HEK293 (cell line): ENCODE measurements at regions not wholly inside any gene's neighbourhood (a gene's known extent, or its start where the extent isn't known, plus 50 kb on each side); places are given as distances from the start of the nearest gene placed in this dataset.

Experiments used
- CTCF ChIA-PET: fragments of 350-600 bp; formaldehyde crosslinking; extraction: SDS; loops from one replicate; lab custom pipeline; 2021; ENCODE audit warnings: antibody characterized with exemption; lab: Yijun Ruan, JAX
- POLR2A ChIA-PET: fragments of 300-600 bp; formaldehyde crosslinking; extraction: SDS; loops from one replicate; lab custom pipeline; 2020; ENCODE audit warnings: antibody characterized with exemption, inconsistent platforms; lab: Yijun Ruan, JAX
- H3K27ac ChIP-seq: fragments of 200-500 bp; sonication (Bioruptor generic); 2 replicates; pipeline ENCODE4 v1.5.1; 2014; ENCODE audit warnings: low read depth, low read length, control low read depth, inconsistent platforms; ENCODE audit errors: extremely low read depth
- H3K36me3 ChIP-seq, 2 experiments: fragments of 200-500 bp in 1 of 2; sonication (Bioruptor generic) in 1 of 2; 1 replicate in 1 of 2; 2 replicates in 1 of 2; pipeline ENCODE4 v1.5.1; 2014 to 2017; ENCODE audit warnings: inconsistent platforms in 2 of 2, low read length in 2 of 2; ENCODE audit not compliant: control insufficient read depth in 2 of 2, insufficient read depth in 1 of 2
- H3K4me1 ChIP-seq: fragments of 200-500 bp; sonication (Bioruptor generic); 2 replicates; pipeline ENCODE4 v1.5.1; 2014; ENCODE audit warnings: mild to moderate bottlenecking, low read length, inconsistent platforms; ENCODE audit not compliant: control insufficient read depth, insufficient read depth
- H3K4me3 ChIP-seq: 2 replicates; pipeline ENCODE4 v1.5.1; 2011; ENCODE audit warnings: low read depth, mild to moderate bottlenecking, control low read depth, low read length, moderate library complexity
- H3K9me3 ChIP-seq: fragments of 200-500 bp; sonication (Bioruptor generic); 2 replicates; pipeline ENCODE4 v1.5.1; 2014; ENCODE audit warnings: low read depth, low read length, inconsistent platforms; ENCODE audit not compliant: control insufficient read depth, insufficient read depth
- GLIS2 ChIP-seq: fragments of 450-650 bp; formaldehyde crosslinking; IDR thresholded peaks from 2 replicates; pipeline ENCODE4 v1.5.1; 2016; ENCODE audit warnings: missing biosample characterization, missing genetic modification characterization
- KLF1 ChIP-seq: fragments of 450-650 bp; formaldehyde crosslinking; IDR thresholded peaks from 2 replicates; pipeline ENCODE4 v1.5.1; 2016; ENCODE audit warnings: missing biosample characterization, missing genetic modification characterization
- KLF10 ChIP-seq: fragments of 450-650 bp; IDR thresholded peaks from 2 replicates; pipeline ENCODE4 v1.5.1; 2018; ENCODE audit warnings: missing biosample characterization, mild to moderate bottlenecking, missing genetic modification characterization
- PRDM1 ChIP-seq: fragments of 450-650 bp; formaldehyde crosslinking; IDR thresholded peaks from 2 replicates; pipeline ENCODE4; 2016; ENCODE audit warnings: missing biosample characterization, missing genetic modification characterization
- SP2 ChIP-seq: fragments of 450-650 bp; formaldehyde crosslinking; IDR thresholded peaks from 2 replicates; pipeline ENCODE4 v1.5.1; 2016; ENCODE audit warnings: missing biosample characterization, missing genetic modification characterization
- ZBTB17 ChIP-seq: fragments of 450-650 bp; formaldehyde crosslinking; IDR thresholded peaks from 2 replicates; pipeline ENCODE4 v1.5.1; 2016; ENCODE audit warnings: missing biosample characterization, missing genetic modification characterization
- ZFP3 ChIP-seq: fragments of 450-650 bp; formaldehyde crosslinking; IDR thresholded peaks from 2 replicates; pipeline ENCODE4 v1.5.1; 2016; ENCODE audit warnings: low read depth, missing biosample characterization, missing genetic modification characterization
- ZNF391 ChIP-seq: fragments of 450-650 bp; formaldehyde crosslinking; IDR thresholded peaks from 2 replicates; pipeline ENCODE4 v1.5.1; 2016; ENCODE audit warnings: low read depth, missing biosample characterization, missing genetic modification characterization, borderline replicate concordance
- ZNF423 ChIP-seq: fragments of 450-650 bp; formaldehyde crosslinking; IDR thresholded peaks from 2 replicates; pipeline ENCODE4 v1.5.1; 2016; ENCODE audit warnings: missing biosample characterization, missing genetic modification characterization
- ZNF433 ChIP-seq: fragments of 450-650 bp; formaldehyde crosslinking; IDR thresholded peaks from 2 replicates; pipeline ENCODE4 v1.5.1; 2016; ENCODE audit warnings: missing biosample characterization, missing genetic modification characterization, low read depth
- ZNF510 ChIP-seq: fragments of 450-650 bp; formaldehyde crosslinking; IDR thresholded peaks from 2 replicates; pipeline ENCODE4 v1.5.1; 2018; ENCODE audit warnings: mild to moderate bottlenecking, missing genetic modification characterization, missing biosample characterization; ENCODE audit not compliant: insufficient replicate concordance
- ZNF521 ChIP-seq: fragments of 450-650 bp; formaldehyde crosslinking; IDR thresholded peaks from 2 replicates; pipeline ENCODE4 v1.5.1; 2017; ENCODE audit warnings: missing biosample characterization, mild to moderate bottlenecking, missing genetic modification characterization
- ZNF596 ChIP-seq: fragments of 450-650 bp; IDR thresholded peaks from 2 replicates; pipeline ENCODE4 v1.5.0; 2018; ENCODE audit warnings: missing biosample characterization, mild to moderate bottlenecking, missing genetic modification characterization, moderate library complexity
- ZNF629 ChIP-seq: fragments of 450-650 bp; formaldehyde crosslinking; IDR thresholded peaks from 2 replicates; pipeline ENCODE4 v1.5.1; 2017; ENCODE audit warnings: missing biosample characterization, missing genetic modification characterization
- ZSCAN30 ChIP-seq: fragments of 450-650 bp; IDR thresholded peaks from 2 replicates; pipeline ENCODE4 v1.5.1; 2018; ENCODE audit warnings: missing biosample characterization, mild to moderate bottlenecking, missing genetic modification characterization, moderate library complexity
- ZSCAN4 ChIP-seq: fragments of 450-650 bp; formaldehyde crosslinking; IDR thresholded peaks from 2 replicates; pipeline ENCODE4 v1.5.1; 2017; ENCODE audit warnings: missing biosample characterization, missing genetic modification characterization
- ZSCAN5A ChIP-seq: fragments of 450-650 bp; formaldehyde crosslinking; IDR thresholded peaks from 2 replicates; pipeline ENCODE4 v1.5.1; 2016; ENCODE audit warnings: missing biosample characterization, missing genetic modification characterization
- TF ChIP-seq, protein P1 (sequence below): fragments of 450-650 bp; formaldehyde crosslinking; IDR thresholded peaks from 2 replicates; pipeline ENCODE4 v1.5.1; 2016; ENCODE audit warnings: missing biosample characterization, missing genetic modification characterization
- TF ChIP-seq, protein P2 (sequence below): fragments of 450-650 bp; formaldehyde crosslinking; IDR thresholded peaks from 2 replicates; pipeline ENCODE4 v1.5.1; 2016; ENCODE audit warnings: missing biosample characterization, missing genetic modification characterization
- TF ChIP-seq, protein P3 (sequence below): fragments of 450-650 bp; formaldehyde crosslinking; IDR thresholded peaks from 2 replicates; pipeline ENCODE4 v1.5.1; 2017; ENCODE audit warnings: missing biosample characterization, missing genetic modification characterization
- TF ChIP-seq, protein P4 (sequence below): fragments of 450-650 bp; formaldehyde crosslinking; IDR thresholded peaks from 2 replicates; pipeline ENCODE4 v1.5.1; 2016; ENCODE audit warnings: missing biosample characterization, missing genetic modification characterization

- ChIA-PET CTCF (no interaction called here), POLR2A (no interaction called here)
- no peak for TF ChIP-seq ZNF629 (tag by site-specific recombination)
- Histone ChIP-seq H3K27ac (no peak overlapping the region), H3K4me1 (no peaks in the 10 kb centered on the region), H3K4me3 (no peak overlapping the region), H3K36me3 (no peaks in the 10 kb centered on the region), H3K9me3 (no peaks in the 10 kb centered on the region)
These were observed 317.4 kb downstream of the BMPER start for GRCh38 chr7:34222722-34223121.

- H3K4me3 ChIP-seq: no peak overlapping the region
- no peaks in the 10 kb centered on the region for H3K4me1 ChIP-seq
- POLR2A ChIA-PET: no interaction called here
- H3K27ac ChIP-seq: no peak overlapping the region
- H3K9me3 ChIP-seq: no peaks in the 10 kb centered on the region
- no peaks in the 10 kb centered on the region for H3K36me3 ChIP-seq
- TF ChIP-seq ZNF391 (tag by site-specific recombination): no peak
- no peak for TF ChIP-seq KLF1
- TF ChIP-seq, protein P1, sequence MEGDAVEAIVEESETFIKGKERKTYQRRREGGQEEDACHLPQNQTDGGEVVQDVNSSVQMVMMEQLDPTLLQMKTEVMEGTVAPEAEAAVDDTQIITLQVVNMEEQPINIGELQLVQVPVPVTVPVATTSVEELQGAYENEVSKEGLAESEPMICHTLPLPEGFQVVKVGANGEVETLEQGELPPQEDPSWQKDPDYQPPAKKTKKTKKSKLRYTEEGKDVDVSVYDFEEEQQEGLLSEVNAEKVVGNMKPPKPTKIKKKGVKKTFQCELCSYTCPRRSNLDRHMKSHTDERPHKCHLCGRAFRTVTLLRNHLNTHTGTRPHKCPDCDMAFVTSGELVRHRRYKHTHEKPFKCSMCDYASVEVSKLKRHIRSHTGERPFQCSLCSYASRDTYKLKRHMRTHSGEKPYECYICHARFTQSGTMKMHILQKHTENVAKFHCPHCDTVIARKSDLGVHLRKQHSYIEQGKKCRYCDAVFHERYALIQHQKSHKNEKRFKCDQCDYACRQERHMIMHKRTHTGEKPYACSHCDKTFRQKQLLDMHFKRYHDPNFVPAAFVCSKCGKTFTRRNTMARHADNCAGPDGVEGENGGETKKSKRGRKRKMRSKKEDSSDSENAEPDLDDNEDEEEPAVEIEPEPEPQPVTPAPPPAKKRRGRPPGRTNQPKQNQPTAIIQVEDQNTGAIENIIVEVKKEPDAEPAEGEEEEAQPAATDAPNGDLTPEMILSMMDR (tag by site-specific recombination): no peak
- TF ChIP-seq ZNF423: no peak
- TF ChIP-seq, protein P2, sequence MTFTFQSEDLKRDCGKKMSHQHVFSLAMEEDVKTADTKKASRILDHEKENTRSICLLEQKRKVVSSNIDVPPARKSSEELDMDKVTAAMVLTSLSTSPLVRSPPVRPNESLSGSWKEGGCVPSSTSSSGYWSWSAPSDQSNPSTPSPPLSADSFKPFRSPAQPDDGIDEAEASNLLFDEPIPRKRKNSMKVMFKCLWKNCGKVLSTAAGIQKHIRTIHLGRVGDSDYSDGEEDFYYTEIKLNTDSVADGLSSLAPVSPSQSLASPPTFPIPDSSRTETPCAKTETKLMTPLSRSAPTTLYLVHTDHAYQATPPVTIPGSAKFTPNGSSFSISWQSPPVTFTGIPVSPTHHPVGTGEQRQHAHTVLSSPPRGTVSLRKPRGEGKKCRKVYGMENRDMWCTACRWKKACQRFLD: no peak
- TF ChIP-seq, protein P3, sequence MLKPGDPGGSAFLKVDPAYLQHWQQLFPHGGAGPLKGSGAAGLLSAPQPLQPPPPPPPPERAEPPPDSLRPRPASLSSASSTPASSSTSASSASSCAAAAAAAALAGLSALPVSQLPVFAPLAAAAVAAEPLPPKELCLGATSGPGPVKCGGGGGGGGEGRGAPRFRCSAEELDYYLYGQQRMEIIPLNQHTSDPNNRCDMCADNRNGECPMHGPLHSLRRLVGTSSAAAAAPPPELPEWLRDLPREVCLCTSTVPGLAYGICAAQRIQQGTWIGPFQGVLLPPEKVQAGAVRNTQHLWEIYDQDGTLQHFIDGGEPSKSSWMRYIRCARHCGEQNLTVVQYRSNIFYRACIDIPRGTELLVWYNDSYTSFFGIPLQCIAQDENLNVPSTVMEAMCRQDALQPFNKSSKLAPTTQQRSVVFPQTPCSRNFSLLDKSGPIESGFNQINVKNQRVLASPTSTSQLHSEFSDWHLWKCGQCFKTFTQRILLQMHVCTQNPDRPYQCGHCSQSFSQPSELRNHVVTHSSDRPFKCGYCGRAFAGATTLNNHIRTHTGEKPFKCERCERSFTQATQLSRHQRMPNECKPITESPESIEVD (tag by site-specific recombination): no peak
- no peak for TF ChIP-seq ZNF521 (tag by site-specific recombination)
- TF ChIP-seq, protein P4, sequence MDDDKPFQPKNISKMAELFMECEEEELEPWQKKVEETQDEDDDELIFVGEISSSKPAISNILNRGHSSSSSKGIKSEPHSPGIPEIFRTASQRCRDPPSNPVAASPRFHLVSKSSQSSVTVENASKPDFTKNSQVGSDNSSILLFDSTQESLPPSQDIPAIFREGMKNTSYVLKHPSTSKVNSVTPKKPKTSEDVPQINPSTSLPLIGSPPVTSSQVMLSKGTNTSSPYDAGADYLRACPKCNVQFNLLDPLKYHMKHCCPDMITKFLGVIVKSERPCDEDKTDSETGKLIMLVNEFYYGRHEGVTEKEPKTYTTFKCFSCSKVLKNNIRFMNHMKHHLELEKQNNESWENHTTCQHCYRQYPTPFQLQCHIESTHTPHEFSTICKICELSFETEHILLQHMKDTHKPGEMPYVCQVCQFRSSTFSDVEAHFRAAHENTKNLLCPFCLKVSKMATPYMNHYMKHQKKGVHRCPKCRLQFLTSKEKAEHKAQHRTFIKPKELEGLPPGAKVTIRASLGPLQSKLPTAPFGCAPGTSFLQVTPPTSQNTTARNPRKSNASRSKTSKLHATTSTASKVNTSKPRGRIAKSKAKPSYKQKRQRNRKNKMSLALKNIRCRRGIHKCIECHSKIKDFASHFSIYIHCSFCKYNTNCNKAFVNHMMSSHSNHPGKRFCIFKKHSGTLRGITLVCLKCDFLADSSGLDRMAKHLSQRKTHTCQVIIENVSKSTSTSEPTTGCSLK (tag by site-specific recombination): no peak
- TF ChIP-seq ZSCAN4 (tag by site-specific recombination): no peak
- TF ChIP-seq ZSCAN30 (tag by site-specific recombination): no peak
- CTCF ChIA-PET: no interaction called here
These were observed 318.9 kb downstream of the BMPER start for GRCh38 chr7:34224281-34224680.

- H3K36me3 ChIP-seq: no peaks in the 10 kb centered on the region
- no peaks in the 10 kb centered on the region for H3K4me1 ChIP-seq
- H3K4me3 ChIP-seq: no peak overlapping the region
- H3K27ac ChIP-seq: no peak overlapping the region
- CTCF ChIA-PET: no interaction called here
- POLR2A ChIA-PET: no interaction called here
- H3K9me3 ChIP-seq: no peaks in the 10 kb centered on the region
- TF ChIP-seq ZNF596 (tag by site-specific recombination) (no peak), GLIS2 (tag by site-specific recombination) (no peak), PRDM1 (tag by site-specific recombination) (no peak), ZFP3 (tag by site-specific recombination) (no peak), KLF10 (no peak), SP2 (tag by site-specific recombination) (no peak), ZNF433 (no peak), ZNF510 (tag by site-specific recombination) (no peak), ZBTB17 (tag by site-specific recombination) (no peak), ZSCAN5A (tag by site-specific recombination) (no peak)
- TF ChIP-seq, protein P1 (tag by site-specific recombination): no peak
These were observed 319.9 kb downstream of the BMPER start for GRCh38 chr7:34225193-34225592.
